LNCaP clone FGC (cell line): ENCODE measurements at regions not wholly inside any gene's neighbourhood (a gene's known extent, or its start where the extent isn't known, plus 50 kb on each side); places are given as distances from the start of the nearest gene placed in this dataset.

Experiments
- DNase-seq: peaks from one replicate; pipeline ENCODE4 v3.0.0-alpha.2; 2011; ENCODE audit warnings: low read depth
- H3K4me3 ChIP-seq: 2 replicates; pipeline ENCODE4 v1.5.1; 2011; ENCODE audit warnings: mild to moderate bottlenecking, low read depth, low read length, control low read depth
- TF ChIP-seq, protein P1 (sequence below): IDR thresholded peaks from 2 replicates; pipeline ENCODE4 v1.5.1; 2012; ENCODE audit warnings: mild to moderate bottlenecking; ENCODE audit not compliant: control insufficient read depth, insufficient read depth; ENCODE audit errors: extremely low read depth

DNA sequence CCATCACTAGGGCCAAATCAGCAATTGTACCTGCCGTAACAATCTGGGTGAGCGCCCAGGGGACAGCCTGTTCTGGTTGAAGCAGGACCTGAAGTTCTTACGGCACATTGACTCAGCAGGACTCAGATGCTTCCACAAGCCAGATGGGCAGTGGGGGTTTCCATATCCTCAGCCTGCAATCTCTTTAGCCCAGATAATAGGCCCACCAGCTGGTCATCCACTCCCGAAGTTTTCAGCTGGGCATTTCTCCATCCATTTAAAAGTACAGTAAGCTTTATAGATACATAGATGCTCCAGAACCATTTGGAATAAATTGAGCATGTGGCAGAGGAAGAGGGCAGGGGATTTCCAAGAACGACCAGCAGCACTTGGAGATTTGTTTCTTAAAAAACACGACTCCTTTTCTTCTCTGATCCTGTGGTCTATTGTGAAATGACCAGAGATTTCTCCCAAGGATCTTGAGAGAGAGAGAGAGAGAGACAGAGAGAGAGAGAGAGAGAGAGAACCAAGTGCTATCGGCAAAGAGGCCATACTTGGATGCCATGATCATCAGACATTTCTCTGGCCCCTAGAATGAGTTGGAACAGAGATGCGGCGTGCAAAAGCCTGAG is 74.8 kb upstream of the PLXNC1 start:
- DNase-seq, result no peak
- TF ChIP-seq, protein P1, sequence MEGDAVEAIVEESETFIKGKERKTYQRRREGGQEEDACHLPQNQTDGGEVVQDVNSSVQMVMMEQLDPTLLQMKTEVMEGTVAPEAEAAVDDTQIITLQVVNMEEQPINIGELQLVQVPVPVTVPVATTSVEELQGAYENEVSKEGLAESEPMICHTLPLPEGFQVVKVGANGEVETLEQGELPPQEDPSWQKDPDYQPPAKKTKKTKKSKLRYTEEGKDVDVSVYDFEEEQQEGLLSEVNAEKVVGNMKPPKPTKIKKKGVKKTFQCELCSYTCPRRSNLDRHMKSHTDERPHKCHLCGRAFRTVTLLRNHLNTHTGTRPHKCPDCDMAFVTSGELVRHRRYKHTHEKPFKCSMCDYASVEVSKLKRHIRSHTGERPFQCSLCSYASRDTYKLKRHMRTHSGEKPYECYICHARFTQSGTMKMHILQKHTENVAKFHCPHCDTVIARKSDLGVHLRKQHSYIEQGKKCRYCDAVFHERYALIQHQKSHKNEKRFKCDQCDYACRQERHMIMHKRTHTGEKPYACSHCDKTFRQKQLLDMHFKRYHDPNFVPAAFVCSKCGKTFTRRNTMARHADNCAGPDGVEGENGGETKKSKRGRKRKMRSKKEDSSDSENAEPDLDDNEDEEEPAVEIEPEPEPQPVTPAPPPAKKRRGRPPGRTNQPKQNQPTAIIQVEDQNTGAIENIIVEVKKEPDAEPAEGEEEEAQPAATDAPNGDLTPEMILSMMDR, result no peak
- H3K4me3 ChIP-seq, result no peak overlapping the region

DNA sequence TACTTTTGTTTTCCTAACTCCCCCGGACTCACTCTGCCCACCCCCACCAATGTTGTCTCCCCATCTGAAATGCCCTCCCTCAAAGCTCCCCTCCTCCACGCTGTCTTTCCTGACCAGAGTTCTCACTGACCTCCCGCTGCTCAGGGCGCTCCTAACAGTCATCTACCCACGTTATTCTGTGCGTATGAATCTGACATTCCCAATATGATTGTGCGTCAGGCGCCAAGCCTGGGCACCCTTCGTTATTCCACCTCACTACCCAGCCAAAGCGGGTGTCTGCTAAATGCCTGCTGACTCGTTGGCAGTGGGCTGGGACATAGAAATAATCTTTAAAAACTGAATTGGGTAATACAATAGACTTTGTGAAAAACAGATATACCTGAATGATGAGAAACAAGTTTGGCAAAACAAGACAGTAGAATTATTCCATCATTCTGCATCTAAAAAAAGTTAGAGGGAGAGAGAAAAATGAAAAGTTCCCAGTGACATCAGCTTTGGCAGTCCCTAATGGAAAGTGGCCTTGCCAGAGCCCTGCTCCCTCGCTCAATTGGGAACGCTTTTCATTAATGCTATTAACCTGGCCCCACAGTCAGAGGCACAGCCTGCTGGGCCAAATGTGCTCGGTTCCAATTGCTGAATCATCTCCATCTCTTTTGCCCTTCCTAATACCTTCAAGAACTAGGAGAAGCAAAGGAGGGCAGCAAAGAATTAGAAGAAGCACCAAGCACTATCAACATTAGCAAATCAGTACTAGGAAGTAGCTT is 74.0 kb upstream of the PLXNC1 start:
- no peak overlapping the region for H3K4me3 ChIP-seq
- DNase-seq, result no peak
- TF ChIP-seq, protein P1, result no peak

DNA sequence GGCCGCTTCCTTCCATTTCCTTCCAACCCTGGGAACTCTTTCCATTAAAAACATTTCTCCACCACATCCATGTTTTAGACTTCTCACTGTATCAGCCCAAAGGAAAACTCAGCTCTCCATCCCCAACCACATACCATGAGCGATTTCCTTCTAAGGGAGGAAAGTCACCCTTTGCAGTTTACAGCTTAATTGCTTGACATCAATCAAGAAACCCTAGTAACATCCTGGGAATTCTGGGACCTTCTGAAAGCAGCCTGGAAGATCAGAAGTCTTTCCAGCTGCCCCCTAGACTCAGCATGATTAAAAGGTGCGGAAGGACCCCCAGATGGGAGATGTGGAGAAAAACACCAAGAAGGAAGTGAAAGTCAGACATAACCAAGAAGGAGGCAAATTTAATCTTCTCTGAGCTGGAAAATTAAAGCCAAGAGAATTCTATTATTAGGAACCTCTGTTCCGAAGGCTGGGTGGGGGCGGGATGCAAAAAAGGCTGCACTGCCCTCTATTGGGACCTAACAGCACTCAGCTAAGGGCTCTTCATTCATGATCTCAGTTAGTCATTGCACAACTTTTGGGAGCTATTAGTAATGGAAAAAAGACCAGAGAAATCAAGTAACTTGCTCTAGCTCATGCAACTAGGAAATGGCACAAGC is 73.3 kb upstream of the PLXNC1 start:
- TF ChIP-seq, protein P1, result peak; percentile 45
- DNase-seq, result no peak
- H3K4me3 ChIP-seq, result no peak overlapping the region

DNA sequence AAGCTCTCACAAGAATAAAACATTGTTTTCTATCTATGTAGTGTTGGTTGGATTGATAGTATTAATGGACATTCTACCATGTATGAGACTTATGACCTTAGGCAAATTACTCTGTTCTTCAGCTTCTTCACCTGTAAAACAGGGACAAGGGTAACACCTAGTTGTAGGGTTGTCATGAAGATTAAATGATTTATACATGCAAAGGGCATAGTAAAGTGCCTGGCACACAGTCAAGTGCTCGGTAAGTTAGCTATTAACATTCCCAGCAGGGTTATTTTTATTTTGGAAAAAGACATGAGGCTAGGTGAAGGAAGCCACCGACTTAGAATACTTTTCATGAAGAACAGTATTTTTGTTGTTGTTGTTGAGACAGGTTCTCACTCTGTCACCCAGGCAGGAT is 71.2 kb upstream of the PLXNC1 start:
- no peak for DNase-seq
- TF ChIP-seq, protein P1, result no peak
- no peak overlapping the region for H3K4me3 ChIP-seq

DNA sequence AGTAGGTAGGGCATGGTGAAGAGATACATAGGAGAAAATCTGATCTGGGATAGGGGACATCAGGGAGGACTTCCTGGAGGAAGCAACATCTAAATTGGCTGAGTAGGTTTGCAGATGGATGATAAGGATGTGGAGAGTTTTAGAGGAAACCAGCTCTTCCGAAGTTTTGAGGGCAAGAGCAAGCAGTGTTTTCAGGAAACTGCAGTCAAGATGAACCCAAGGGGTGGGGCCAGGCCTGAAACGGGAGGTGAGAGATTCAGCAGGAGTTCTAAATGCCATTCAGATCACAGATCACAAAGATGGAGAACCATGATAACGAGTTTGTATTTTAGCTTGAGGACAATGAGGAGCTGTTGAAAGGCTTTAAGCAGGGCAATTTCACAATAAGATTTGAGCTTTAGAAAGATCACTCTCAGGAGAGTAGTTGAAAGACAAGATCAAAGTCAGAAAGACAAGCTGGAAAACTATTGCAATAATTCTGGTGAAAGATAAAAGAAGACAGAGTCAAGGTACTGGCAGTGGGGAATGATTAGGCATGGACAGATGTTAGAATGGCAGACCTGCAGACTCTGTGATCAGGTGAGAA is 70.1 kb upstream of the PLXNC1 start:
- H3K4me3 ChIP-seq, result no peak overlapping the region
- DNase-seq, result no peak
- TF ChIP-seq, protein P1, result no peak

DNA sequence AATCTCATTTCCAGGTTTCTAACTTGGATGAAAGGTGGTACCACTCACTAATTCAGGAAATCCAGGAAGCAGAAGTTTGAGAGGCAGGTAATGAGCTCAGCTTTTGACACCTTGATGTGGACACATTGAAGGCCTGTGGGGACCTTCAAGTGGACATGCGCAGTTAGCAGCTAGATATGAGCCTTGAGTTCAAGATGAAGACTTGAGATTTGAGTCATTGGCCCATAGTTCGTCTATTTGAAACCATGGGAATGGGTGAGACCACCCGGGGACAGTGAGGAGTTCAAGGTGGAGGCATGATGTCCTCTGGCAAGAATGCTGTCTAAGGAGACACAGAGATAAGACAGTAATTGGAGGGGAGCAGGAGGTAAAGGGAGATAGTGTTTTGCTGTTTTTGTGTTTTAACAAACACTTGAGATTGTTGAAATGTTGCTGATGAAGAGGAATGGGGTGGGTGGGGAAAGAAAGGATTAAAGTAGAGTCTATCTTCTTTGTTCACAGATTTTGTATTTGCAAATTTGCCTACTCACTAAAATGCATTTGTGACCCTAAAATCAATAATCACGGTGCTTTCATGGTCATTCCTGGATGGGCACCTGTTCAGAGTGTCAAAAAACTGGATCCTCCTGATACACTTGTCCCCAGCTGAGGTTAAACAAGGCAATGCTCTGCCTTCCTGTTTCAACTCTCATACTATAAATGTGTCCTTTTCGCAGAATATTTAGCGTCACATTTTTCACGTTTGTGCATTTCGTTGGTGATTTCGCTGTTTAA is 69.5 kb upstream of the PLXNC1 start:
- H3K4me3 ChIP-seq, result no peak overlapping the region
- TF ChIP-seq, protein P1, result no peak
- DNase-seq, result no peak
